ENCODE measurements at regions not wholly inside any gene's neighbourhood (a gene's known extent, or its start where the extent isn't known, plus 50 kb on each side); places are given as distances from the start of the nearest gene placed in this dataset.
"Not testable (repeated sequence)": the region's sequence is repeated elsewhere in the genome, so short reads cannot be mapped to it uniquely, and the experiment has no call there.

DNA sequence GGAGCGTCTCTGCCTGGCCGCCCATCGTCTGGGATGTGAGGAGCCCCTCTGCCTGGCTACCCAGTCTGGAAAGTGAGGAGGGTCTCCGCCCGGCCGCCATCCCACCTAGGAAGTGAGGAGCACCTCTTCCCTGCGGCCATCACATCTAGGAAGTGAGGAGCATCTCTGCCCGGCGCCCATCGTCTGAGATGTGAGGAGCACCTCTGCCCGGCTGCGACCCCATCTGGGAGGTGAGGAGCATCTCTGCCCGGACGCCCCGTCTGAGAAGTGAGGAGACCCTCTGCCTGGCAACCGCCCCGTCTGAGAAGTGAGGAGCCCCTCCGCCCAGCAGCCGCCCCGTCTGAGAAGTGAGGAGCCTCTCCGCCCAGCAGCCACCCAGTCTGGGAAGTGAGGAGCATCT, 84.5 kb downstream of the IDS start:
- H3K4me1 ChIP-seq (ENCODE audit: control insufficient read depth, insufficient read depth, low read length, unreplicated experiment); H3K79me2 ChIP-seq (ENCODE audit: control insufficient read depth, insufficient read depth, low read length, unreplicated experiment); H3K4me3 ChIP-seq (ENCODE audit: low read depth, low read length); H3K27me3 ChIP-seq (ENCODE audit: insufficient read depth, low read length); H3K36me3 ChIP-seq (ENCODE audit: insufficient read depth, low read length); H2AFZ ChIP-seq (ENCODE audit: low read length, unreplicated experiment); H3K27ac ChIP-seq (ENCODE audit: low read depth, low read length): not testable (repeated sequence)

DNA sequence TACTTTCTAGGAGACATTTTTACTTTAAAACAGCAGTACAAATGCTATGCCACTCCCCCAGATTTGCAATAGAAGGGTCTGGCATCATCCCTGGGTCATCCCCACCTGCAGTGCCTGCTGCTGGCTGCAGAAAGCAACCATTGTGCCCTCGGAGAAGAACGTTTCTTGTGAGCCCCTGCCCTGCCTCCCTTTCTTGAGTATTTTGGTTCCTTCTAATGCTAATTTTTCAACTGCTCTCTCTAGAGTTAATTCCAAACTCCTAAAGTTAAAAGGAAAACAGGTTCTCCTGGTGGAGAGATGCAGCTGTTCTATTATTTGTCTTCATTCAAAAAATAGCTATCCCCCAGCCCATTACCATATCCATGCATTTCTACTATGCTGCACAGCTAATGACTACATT, 107.1 kb downstream of the IDS start:
- no peak overlapping the region for H2AFZ ChIP-seq (ENCODE audit: low read length, unreplicated experiment)
- no peak overlapping the region for H3K27ac ChIP-seq (ENCODE audit: low read depth, low read length)
- no peaks in the 10 kb centered on the region for H3K79me2 ChIP-seq (ENCODE audit: control insufficient read depth, insufficient read depth, low read length, unreplicated experiment)
- H3K4me3 ChIP-seq (ENCODE audit: low read depth, low read length) = no peak overlapping the region
- H3K4me1 ChIP-seq (ENCODE audit: control insufficient read depth, insufficient read depth, low read length, unreplicated experiment) = no peaks in the 10 kb centered on the region
- H3K36me3 ChIP-seq (ENCODE audit: insufficient read depth, low read length) = no peaks in the 10 kb centered on the region
- no peaks in the 10 kb centered on the region for H3K27me3 ChIP-seq (ENCODE audit: insufficient read depth, low read length)

DNA sequence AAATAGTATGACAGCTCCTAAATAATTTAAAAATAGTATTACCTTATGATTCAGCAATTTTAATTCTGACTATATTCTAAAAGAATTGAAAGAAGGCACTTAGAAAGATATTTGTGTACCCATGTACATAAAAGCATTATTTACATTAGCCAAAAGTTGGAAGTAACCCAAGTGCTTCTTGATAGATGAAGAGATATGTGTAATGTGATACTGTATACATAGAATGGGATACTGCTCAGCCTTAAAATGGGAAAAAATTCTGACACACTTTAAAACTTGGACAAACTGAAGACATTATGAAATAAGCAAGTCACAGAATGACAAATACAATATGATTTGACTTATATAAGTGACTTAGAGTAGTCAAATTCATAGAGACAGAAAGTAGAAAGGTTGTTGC, 112.2 kb downstream of the IDS start:
- no peaks in the 10 kb centered on the region for H3K79me2 ChIP-seq (ENCODE audit: control insufficient read depth, insufficient read depth, low read length, unreplicated experiment)
- no peaks in the 10 kb centered on the region for H3K36me3 ChIP-seq (ENCODE audit: insufficient read depth, low read length)
- H3K27ac ChIP-seq (ENCODE audit: low read depth, low read length) = no peak overlapping the region
- no peaks in the 10 kb centered on the region for H3K27me3 ChIP-seq (ENCODE audit: insufficient read depth, low read length)
- H2AFZ ChIP-seq (ENCODE audit: low read length, unreplicated experiment) = no peak overlapping the region
- no peak overlapping the region for H3K4me3 ChIP-seq (ENCODE audit: low read depth, low read length)
- H3K4me1 ChIP-seq (ENCODE audit: control insufficient read depth, insufficient read depth, low read length, unreplicated experiment) = no peaks in the 10 kb centered on the region

DNA sequence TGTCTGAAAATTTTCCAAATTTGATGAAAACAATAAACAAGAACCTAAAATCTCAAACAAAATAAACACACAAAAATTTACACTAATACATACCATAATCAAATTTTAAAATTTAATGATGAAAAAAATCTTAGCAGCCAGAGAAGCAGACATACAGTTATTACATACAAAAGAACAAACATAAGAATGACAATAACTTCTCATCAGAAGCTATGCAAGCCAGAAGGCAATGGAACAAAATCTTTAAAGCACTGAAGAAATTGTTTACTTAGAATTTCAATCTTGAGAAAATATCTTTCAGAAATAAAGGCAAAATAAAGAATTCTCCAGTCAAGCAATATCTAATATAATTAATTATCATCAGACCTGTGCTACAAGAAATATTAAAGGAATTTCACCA, 121.3 kb downstream of the IDS start:
- Histone ChIP-seq H3K4me1 (ENCODE audit: control insufficient read depth, insufficient read depth, low read length, unreplicated experiment) (no peaks in the 10 kb centered on the region), H3K79me2 (ENCODE audit: control insufficient read depth, insufficient read depth, low read length, unreplicated experiment) (no peaks in the 10 kb centered on the region), H3K27ac (ENCODE audit: low read depth, low read length) (no peak overlapping the region), H3K4me3 (ENCODE audit: low read depth, low read length) (no peak overlapping the region), H2AFZ (ENCODE audit: low read length, unreplicated experiment) (no peak overlapping the region), H3K27me3 (ENCODE audit: insufficient read depth, low read length) (no peaks in the 10 kb centered on the region), H3K36me3 (ENCODE audit: insufficient read depth, low read length) (no peaks in the 10 kb centered on the region)

DNA sequence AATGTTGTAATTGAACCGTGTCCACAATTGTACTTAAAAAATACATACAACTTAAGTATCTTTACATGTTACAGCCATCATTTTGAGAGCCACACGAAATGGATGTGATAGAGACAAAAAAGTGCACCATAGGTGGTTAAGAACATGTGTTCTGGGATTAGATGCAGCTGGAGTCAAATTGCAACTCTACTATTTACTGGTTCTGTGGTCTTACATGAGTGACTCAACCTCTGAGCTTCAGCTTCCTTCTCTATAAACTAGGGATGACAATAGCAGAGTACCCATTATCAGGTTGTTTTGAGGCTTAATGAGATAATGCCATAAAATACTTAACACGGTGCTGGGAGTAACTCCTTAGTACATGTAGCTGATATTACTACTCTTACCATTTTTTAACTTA, 130.4 kb downstream of the IDS start:
- no peaks in the 10 kb centered on the region for H3K79me2 ChIP-seq (ENCODE audit: control insufficient read depth, insufficient read depth, low read length, unreplicated experiment)

DNA sequence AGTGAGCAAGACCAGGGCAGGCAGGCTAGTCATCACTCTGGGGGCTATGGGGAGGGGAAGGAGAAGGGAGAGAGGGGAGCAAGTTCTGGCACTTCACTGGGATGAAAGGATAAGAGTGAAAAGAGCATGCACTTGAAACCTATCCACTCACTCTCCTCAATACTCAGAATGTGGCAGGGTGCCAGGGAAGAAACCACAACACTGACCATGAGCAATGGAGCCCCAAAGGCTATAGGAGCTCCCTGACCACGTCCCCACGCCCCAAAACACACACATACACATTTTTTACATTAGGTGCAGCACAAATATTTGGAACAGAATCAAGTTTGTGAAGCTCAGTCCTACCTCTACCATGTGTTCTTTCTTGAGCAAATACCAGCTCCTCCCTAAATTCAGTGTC, 132.2 kb downstream of the IDS start:
- H3K4me3 ChIP-seq (ENCODE audit: low read depth, low read length) = no peak overlapping the region
- no peak overlapping the region for H2AFZ ChIP-seq (ENCODE audit: low read length, unreplicated experiment)
- no peak overlapping the region for H3K27ac ChIP-seq (ENCODE audit: low read depth, low read length)
- H3K36me3 ChIP-seq (ENCODE audit: insufficient read depth, low read length) = no peaks in the 10 kb centered on the region
- no peaks in the 10 kb centered on the region for H3K79me2 ChIP-seq (ENCODE audit: control insufficient read depth, insufficient read depth, low read length, unreplicated experiment)
- H3K4me1 ChIP-seq (ENCODE audit: control insufficient read depth, insufficient read depth, low read length, unreplicated experiment) = no peaks in the 10 kb centered on the region
- H3K27me3 ChIP-seq (ENCODE audit: insufficient read depth, low read length) = no peaks in the 10 kb centered on the region

More for the DNA sequence above, 130.4 kb downstream of the IDS start:
- Histone ChIP-seq H3K36me3 (ENCODE audit: insufficient read depth, low read length) (no peaks in the 10 kb centered on the region), H3K4me3 (ENCODE audit: low read depth, low read length) (no peak overlapping the region), H3K27ac (ENCODE audit: low read depth, low read length) (no peak overlapping the region), H3K4me1 (ENCODE audit: control insufficient read depth, insufficient read depth, low read length, unreplicated experiment) (no peaks in the 10 kb centered on the region), H2AFZ (ENCODE audit: low read length, unreplicated experiment) (no peak overlapping the region), H3K27me3 (ENCODE audit: insufficient read depth, low read length) (no peaks in the 10 kb centered on the region)

DNA sequence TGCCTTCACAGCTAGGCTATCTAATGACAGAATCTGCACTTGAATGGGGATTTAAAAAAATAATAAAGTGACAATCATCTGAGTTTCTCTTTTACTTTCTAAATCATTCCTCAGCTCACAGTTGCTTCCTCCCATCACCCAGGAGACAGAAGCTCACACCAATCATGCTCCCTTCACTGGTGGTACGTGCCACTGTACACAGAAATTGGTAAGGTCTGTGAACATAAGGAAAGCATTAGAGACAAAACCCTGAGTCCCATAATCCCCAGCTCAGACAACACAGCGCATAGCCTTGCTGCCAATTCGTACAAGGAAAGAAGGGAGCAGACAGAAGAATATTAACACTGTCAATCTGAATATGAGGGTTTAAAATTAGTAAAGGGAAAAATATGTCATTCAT, 133.1 kb downstream of the IDS start:
- H2AFZ ChIP-seq (ENCODE audit: low read length, unreplicated experiment) = no peak overlapping the region
- H3K27me3 ChIP-seq (ENCODE audit: insufficient read depth, low read length) = no peaks in the 10 kb centered on the region
- no peaks in the 10 kb centered on the region for H3K36me3 ChIP-seq (ENCODE audit: insufficient read depth, low read length)
- H3K79me2 ChIP-seq (ENCODE audit: control insufficient read depth, insufficient read depth, low read length, unreplicated experiment) = no peaks in the 10 kb centered on the region
- H3K4me3 ChIP-seq (ENCODE audit: low read depth, low read length) = no peak overlapping the region
- H3K27ac ChIP-seq (ENCODE audit: low read depth, low read length) = no peak overlapping the region
- no peaks in the 10 kb centered on the region for H3K4me1 ChIP-seq (ENCODE audit: control insufficient read depth, insufficient read depth, low read length, unreplicated experiment)

DNA sequence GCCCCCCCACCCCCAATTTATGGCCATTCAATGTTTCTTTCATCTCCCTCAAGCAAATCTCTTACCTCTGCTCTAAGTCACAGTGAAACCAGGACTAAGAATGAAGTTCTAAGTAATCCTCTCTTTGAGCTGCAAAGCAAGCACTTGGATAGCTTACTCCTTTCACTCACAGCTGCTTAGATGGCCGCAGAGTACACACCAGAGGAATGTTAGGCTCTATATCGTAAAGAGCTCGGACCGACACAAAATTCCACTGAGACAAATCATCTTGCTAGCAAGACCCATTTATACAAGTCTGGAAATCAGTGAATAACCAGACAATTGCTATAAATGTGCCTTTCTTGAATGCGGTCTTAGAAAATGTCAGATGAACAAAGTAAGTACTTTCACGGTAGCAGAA, 135.0 kb downstream of the IDS start:
- no peak overlapping the region for H2AFZ ChIP-seq (ENCODE audit: low read length, unreplicated experiment)

DNA sequence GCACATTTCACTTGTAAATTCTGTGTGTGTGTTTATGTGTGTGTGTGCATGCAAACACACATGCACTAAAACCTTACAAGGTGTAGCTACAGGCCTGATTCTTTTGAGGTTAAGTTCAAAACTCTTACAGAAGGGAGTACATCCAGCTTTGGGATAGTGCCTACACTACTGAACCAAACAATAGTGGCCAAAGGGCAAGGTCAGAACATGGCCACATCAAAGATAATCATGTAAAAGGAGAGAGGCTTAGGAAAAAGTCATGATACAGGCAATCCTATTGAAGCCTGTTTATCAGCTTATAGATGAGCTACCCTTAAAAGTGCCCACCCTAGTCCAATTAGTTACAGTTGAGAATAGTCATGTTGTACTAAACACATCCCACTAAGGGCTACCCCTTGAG, 139.6 kb downstream of the IDS start:
- Histone ChIP-seq H2AFZ (ENCODE audit: low read length, unreplicated experiment) (no peak overlapping the region), H3K27me3 (ENCODE audit: insufficient read depth, low read length) (no peaks in the 10 kb centered on the region), H3K36me3 (ENCODE audit: insufficient read depth, low read length) (no peaks in the 10 kb centered on the region), H3K79me2 (ENCODE audit: control insufficient read depth, insufficient read depth, low read length, unreplicated experiment) (no peaks in the 10 kb centered on the region), H3K4me3 (ENCODE audit: low read depth, low read length) (no peak overlapping the region), H3K27ac (ENCODE audit: low read depth, low read length) (no peak overlapping the region), H3K4me1 (ENCODE audit: control insufficient read depth, insufficient read depth, low read length, unreplicated experiment) (no peaks in the 10 kb centered on the region)

More for the DNA sequence above, 135.0 kb downstream of the IDS start:
- Histone ChIP-seq H3K4me1 (ENCODE audit: control insufficient read depth, insufficient read depth, low read length, unreplicated experiment) (no peaks in the 10 kb centered on the region), H3K36me3 (ENCODE audit: insufficient read depth, low read length) (no peaks in the 10 kb centered on the region), H3K79me2 (ENCODE audit: control insufficient read depth, insufficient read depth, low read length, unreplicated experiment) (no peaks in the 10 kb centered on the region), H3K4me3 (ENCODE audit: low read depth, low read length) (no peak overlapping the region), H3K27ac (ENCODE audit: low read depth, low read length) (no peak overlapping the region), H3K27me3 (ENCODE audit: insufficient read depth, low read length) (no peaks in the 10 kb centered on the region)

DNA sequence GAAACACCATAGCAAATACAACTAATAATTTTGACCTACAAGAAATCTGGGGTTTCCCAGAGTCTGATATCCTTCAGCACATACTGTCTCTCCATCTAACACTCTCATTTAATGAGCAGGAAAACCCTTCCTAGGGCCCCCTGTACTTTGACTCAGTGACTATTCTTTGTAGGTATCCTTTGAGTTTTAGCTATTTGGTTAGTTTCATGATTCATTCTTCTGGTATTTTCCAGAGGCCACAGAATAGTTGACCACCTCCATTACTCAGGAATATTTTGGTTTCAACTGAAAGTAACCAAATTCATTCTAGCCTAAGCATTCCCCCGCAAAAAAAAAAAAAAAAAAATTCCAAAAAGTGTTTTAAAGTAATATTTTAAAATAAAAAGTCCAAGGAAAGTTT, 140.0 kb downstream of the IDS start:
- H3K27me3 ChIP-seq (ENCODE audit: insufficient read depth, low read length) = no peaks in the 10 kb centered on the region
- no peak overlapping the region for H3K4me3 ChIP-seq (ENCODE audit: low read depth, low read length)
- no peak overlapping the region for H2AFZ ChIP-seq (ENCODE audit: low read length, unreplicated experiment)
- no peaks in the 10 kb centered on the region for H3K36me3 ChIP-seq (ENCODE audit: insufficient read depth, low read length)
- H3K4me1 ChIP-seq (ENCODE audit: control insufficient read depth, insufficient read depth, low read length, unreplicated experiment) = no peaks in the 10 kb centered on the region
- no peaks in the 10 kb centered on the region for H3K79me2 ChIP-seq (ENCODE audit: control insufficient read depth, insufficient read depth, low read length, unreplicated experiment)
- H3K27ac ChIP-seq (ENCODE audit: low read depth, low read length) = no peak overlapping the region

DNA sequence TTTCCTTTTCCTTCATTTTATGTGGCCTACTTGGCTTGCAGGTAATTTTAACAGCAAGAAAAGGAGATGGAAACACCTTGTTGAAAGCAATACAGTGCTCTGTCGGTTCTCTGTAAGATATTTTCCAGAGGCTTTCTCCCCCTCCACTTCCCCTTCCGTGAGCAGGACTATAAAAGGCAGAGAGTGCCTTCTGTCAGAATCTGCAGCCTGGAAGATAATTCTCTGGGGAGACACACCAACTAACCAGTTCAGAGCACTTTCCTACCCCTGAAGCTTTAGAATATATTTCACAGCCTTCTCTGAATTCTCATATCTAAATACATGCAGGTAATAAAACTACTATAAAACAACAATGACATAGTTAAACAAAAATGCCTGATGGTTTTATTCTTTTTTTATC, 141.1 kb downstream of the IDS start:
- Histone ChIP-seq H3K4me3 (ENCODE audit: low read depth, low read length) (no peak overlapping the region), H3K27me3 (ENCODE audit: insufficient read depth, low read length) (no peaks in the 10 kb centered on the region), H3K27ac (ENCODE audit: low read depth, low read length) (no peak overlapping the region), H3K4me1 (ENCODE audit: control insufficient read depth, insufficient read depth, low read length, unreplicated experiment) (no peaks in the 10 kb centered on the region), H3K79me2 (ENCODE audit: control insufficient read depth, insufficient read depth, low read length, unreplicated experiment) (no peaks in the 10 kb centered on the region), H2AFZ (ENCODE audit: low read length, unreplicated experiment) (no peak overlapping the region), H3K36me3 (ENCODE audit: insufficient read depth, low read length) (no peaks in the 10 kb centered on the region)

DNA sequence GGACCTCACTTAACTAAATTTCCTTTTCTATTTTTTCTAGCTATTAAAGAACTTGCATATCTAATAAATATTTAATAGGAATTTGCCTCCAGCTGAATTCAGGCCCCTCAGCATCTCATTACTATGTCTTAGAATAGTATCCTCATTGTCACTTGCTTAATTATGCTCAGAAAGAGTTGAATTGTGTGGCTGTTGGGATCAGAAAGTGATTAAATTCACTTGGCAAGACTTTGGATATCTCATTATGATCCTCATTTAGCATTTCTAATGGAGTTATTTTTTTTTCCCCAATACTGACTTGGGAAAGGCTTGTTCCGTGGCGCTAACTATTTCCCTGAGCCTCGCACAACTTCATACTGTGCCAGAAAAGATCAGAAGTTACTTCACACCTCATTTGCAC, 158.8 kb downstream of the IDS start:
- Histone ChIP-seq H3K79me2 (ENCODE audit: control insufficient read depth, insufficient read depth, low read length, unreplicated experiment) (no peaks in the 10 kb centered on the region), H3K4me3 (ENCODE audit: low read depth, low read length) (no peak overlapping the region), H3K4me1 (ENCODE audit: control insufficient read depth, insufficient read depth, low read length, unreplicated experiment) (no peaks in the 10 kb centered on the region), H3K27me3 (ENCODE audit: insufficient read depth, low read length) (no peaks in the 10 kb centered on the region), H3K36me3 (ENCODE audit: insufficient read depth, low read length) (no peaks in the 10 kb centered on the region), H2AFZ (ENCODE audit: low read length, unreplicated experiment) (no peak overlapping the region), H3K27ac (ENCODE audit: low read depth, low read length) (no peak overlapping the region)
